ENCODE measurements at regions not wholly inside any gene's neighbourhood (a gene's known extent, or its start where the extent isn't known, plus 50 kb on each side); places are given as distances from the start of the nearest gene placed in this dataset.
A peak's percentile ranks its signal among the peaks of the same experiment; 100 is the strongest.

- TF ChIP-seq CTCF (IDR thresholded peaks at IDR 0.05): no peak
- Histone ChIP-seq H3K27me3 (no peaks in the 10 kb centered on the region), H3K9me3 (no peaks in the 10 kb centered on the region), H3K36me3 (no peaks in the 10 kb centered on the region), H3K27ac (peak overlapping the region; percentile 25), H3K9ac (ENCODE audit: low read depth in 2 of 2, low read length in 2 of 2) (no peak overlapping the region), H3K4me1 (no peaks in the 10 kb centered on the region), H3K4me3 (no peak overlapping the region)
- DNase-seq: no peak
- intact Hi-C loops (cut with DNase I): no loop called here
Observed at GRCh38 chr14:101365329-101366158, 195.8 kb upstream of the DIO3 start.

- Histone ChIP-seq H3K4me1 (no peaks in the 10 kb centered on the region), H3K36me3 (no peaks in the 10 kb centered on the region), H3K4me3 (no peak overlapping the region), H3K9me3 (no peaks in the 10 kb centered on the region), H3K9ac (ENCODE audit: low read depth in 2 of 2, low read length in 2 of 2) (no peak overlapping the region), H3K27ac (no peak overlapping the region), H3K27me3 (no peaks in the 10 kb centered on the region)
- intact Hi-C loops (cut with DNase I): no loop called here
- no peak for TF ChIP-seq CTCF (IDR thresholded peaks at IDR 0.05)
- DNase-seq: no peak
Observed at GRCh38 chr14:101367421-101368261, 193.7 kb upstream of the DIO3 start.

GRCh38 chr14:101368629-101369028, 192.7 kb upstream of the DIO3 start:
- H3K27ac ChIP-seq: no peak overlapping the region
- intact Hi-C loops (cut with DNase I): no loop called here
- H3K9me3 ChIP-seq: no peaks in the 10 kb centered on the region
- no peak overlapping the region for H3K9ac ChIP-seq (ENCODE audit: low read depth in 2 of 2, low read length in 2 of 2)
- no peak for TF ChIP-seq CTCF (IDR thresholded peaks at IDR 0.05)
- no peaks in the 10 kb centered on the region for H3K27me3 ChIP-seq
- no peaks in the 10 kb centered on the region for H3K36me3 ChIP-seq
- no peak overlapping the region for H3K4me3 ChIP-seq
- DNase-seq: no peak
- H3K4me1 ChIP-seq: no peaks in the 10 kb centered on the region

- no peaks in the 10 kb centered on the region for H3K9me3 ChIP-seq
- intact Hi-C loops (cut with DNase I): no loop called here
- no peak overlapping the region for H3K9ac ChIP-seq (ENCODE audit: low read depth in 2 of 2, low read length in 2 of 2)
- DNase-seq: no peak
- no peak for TF ChIP-seq CTCF (IDR thresholded peaks at IDR 0.05)
- H3K4me3 ChIP-seq: no peak overlapping the region
- no peaks in the 10 kb centered on the region for H3K27me3 ChIP-seq
- H3K4me1 ChIP-seq: no peaks in the 10 kb centered on the region
- no peaks in the 10 kb centered on the region for H3K36me3 ChIP-seq
- no peak overlapping the region for H3K27ac ChIP-seq
Observed at GRCh38 chr14:101369194-101369915, 191.9 kb upstream of the DIO3 start.

GRCh38 chr14:101369916-101370592, 191.2 kb upstream of the DIO3 start:
- intact Hi-C loops (cut with DNase I): no loop called here
- H3K4me3 ChIP-seq: no peak overlapping the region
- no peaks in the 10 kb centered on the region for H3K27me3 ChIP-seq
- no peak overlapping the region for H3K9ac ChIP-seq (ENCODE audit: low read depth in 2 of 2, low read length in 2 of 2)
- DNase-seq: no peak
- no peak for TF ChIP-seq CTCF (IDR thresholded peaks at IDR 0.05)
- H3K4me1 ChIP-seq: no peaks in the 10 kb centered on the region
- H3K9me3 ChIP-seq: no peaks in the 10 kb centered on the region
- H3K36me3 ChIP-seq: no peaks in the 10 kb centered on the region
- H3K27ac ChIP-seq: no peak overlapping the region

All from colonic mucosa (tissue), 4 donors.